Mucosa of stomach (tissue), 1 donor: ENCODE measurements at regions not wholly inside any gene's neighbourhood (a gene's known extent, or its start where the extent isn't known, plus 50 kb on each side); places are given as distances from the start of the nearest gene placed in this dataset.

ENCODE experiments used
- H3K27me3 ChIP-seq: one replicate; pipeline ENCODE4 v1.7.0; 2013; ENCODE audit warnings: mild to moderate bottlenecking, low read length; ENCODE audit not compliant: control insufficient read depth, insufficient read depth
- H3K36me3 ChIP-seq: one replicate; pipeline ENCODE4 v1.7.0; 2013; ENCODE audit warnings: low read length; ENCODE audit not compliant: control insufficient read depth, insufficient read depth
- H3K4me1 ChIP-seq: one replicate; pipeline ENCODE4 v1.7.0; 2013; ENCODE audit warnings: mild to moderate bottlenecking, low read length; ENCODE audit not compliant: control insufficient read depth, insufficient read depth
- H3K4me3 ChIP-seq: one replicate; pipeline ENCODE4 v1.7.0; 2013; ENCODE audit warnings: low read length
- H3K9ac ChIP-seq: one replicate; pipeline ENCODE4 v1.7.0; 2013; ENCODE audit warnings: mild to moderate bottlenecking, low read length, moderate library complexity
- H3K9me3 ChIP-seq: one replicate; pipeline ENCODE4 v1.7.0; 2013; ENCODE audit warnings: mild to moderate bottlenecking, low read length, moderate library complexity; ENCODE audit not compliant: control insufficient read depth
- donor health status: Pancreatic carcinoma.

DNA sequence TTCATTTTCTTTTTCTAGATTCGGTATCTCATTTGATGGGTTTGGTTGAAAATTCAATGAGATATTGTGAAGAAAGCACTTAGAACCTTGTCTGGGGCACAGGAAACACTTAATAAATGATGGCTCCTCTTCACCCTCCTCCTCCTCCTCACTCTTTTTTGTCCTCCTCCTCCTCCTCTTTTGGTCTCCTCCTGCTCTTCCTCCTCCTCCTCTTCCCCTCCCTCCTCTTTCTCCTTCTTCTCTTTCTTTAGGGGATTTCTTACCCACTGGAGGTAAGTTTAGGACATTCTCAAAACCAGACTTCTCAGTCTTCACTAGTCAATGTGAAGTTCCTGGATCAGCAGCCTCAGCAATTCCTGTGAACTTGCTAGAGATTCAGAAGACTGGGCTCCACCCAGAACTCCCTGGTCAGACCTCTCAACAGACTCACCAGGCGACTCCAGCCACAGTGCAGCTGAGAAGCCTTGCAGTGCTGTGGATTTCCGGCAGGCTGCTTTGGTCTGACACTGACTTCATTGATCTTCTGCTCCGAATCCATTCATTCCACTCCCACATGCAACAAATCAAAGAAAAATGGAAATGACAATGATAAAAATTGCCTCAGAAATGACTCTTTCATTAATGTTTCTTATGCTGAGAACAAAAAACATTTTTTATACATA, 368.6 kb upstream of the B3GAT1 start:
- Histone ChIP-seq H3K9ac (no peak overlapping the region), H3K4me3 (no peak overlapping the region), H3K27me3 (no peaks in the 10 kb centered on the region), H3K9me3 (no peaks in the 10 kb centered on the region), H3K4me1 (no peaks in the 10 kb centered on the region), H3K36me3 (no peaks in the 10 kb centered on the region)

- no peaks in the 10 kb centered on the region for H3K9me3 ChIP-seq
- H3K36me3 ChIP-seq: no peaks in the 10 kb centered on the region
- no peak overlapping the region for H3K9ac ChIP-seq
- H3K4me3 ChIP-seq: no peak overlapping the region
- no peaks in the 10 kb centered on the region for H3K4me1 ChIP-seq
- H3K27me3 ChIP-seq: no peaks in the 10 kb centered on the region
Observed at GRCh38 chr11:134779179-134779578, 367.1 kb upstream of the B3GAT1 start.

DNA sequence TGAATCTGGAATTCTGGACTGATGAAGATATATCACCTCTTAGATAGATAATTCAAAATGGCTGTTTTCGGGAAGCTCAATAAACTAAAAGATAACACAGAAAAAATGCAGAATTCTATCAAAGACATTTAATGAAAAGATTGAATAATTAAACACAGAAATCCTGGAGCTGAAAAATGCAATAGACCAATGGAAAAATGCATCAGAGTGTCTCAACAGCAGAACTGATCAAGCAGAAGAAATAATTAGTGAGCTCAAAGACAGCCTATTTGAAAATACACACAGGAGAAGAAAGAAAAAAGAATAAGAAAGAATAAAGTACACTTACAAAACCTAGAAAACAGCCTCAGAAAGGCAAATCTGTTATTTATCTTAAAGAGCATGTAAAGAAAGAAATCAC, 356.4 kb upstream of the B3GAT1 start:
- H3K36me3 ChIP-seq: no peaks in the 10 kb centered on the region
- no peaks in the 10 kb centered on the region for H3K4me1 ChIP-seq
- H3K27me3 ChIP-seq: no peaks in the 10 kb centered on the region
- H3K9ac ChIP-seq: no peak overlapping the region
- no peak overlapping the region for H3K4me3 ChIP-seq
- H3K9me3 ChIP-seq: no peaks in the 10 kb centered on the region

DNA sequence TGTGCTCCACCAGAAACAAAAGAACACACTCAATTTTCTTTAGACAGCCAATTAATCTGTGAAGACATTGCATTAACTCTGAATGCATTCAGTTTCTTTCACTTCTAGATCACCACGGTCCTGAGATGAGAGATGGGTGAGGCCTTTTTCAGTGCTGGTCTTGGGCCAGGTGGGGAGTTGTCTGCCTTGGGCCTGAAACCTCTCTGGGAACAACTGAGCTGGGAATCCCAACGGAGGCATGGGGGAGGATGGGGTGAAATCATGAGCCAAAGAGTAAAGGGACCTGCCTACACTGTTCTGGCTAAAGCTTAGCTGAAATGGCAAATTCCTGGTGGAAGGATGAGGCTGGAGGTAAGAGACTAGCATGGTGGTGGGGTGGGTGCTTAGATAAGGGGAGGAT, 353.5 kb upstream of the B3GAT1 start:
- Histone ChIP-seq H3K4me3 (no peak overlapping the region), H3K9me3 (no peaks in the 10 kb centered on the region), H3K36me3 (no peaks in the 10 kb centered on the region), H3K27me3 (no peaks in the 10 kb centered on the region), H3K9ac (no peak overlapping the region), H3K4me1 (no peaks in the 10 kb centered on the region)

DNA sequence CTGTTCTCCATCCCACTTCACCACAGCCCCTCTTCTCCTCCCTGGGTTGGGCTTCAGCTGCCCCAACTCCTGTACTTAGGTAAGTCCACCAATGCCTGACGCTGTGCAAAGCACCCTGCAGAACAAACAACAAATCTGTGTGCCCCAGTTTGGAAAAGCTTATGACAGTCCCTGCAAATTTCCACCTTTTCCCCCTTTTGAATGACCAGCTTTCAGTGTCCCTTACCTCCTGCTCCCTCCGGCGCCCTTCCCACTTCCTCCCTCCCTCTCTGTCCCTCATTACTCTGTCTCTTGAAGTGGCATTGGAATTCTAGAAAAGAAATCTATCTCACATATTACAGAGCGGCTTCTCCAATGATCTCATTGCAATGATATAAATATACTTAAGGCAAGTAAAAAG, 352.9 kb upstream of the B3GAT1 start:
- Histone ChIP-seq H3K36me3 (no peaks in the 10 kb centered on the region), H3K4me1 (no peaks in the 10 kb centered on the region), H3K27me3 (no peaks in the 10 kb centered on the region), H3K4me3 (no peak overlapping the region), H3K9me3 (no peaks in the 10 kb centered on the region), H3K9ac (no peak overlapping the region)

- Histone ChIP-seq H3K4me1 (no peaks in the 10 kb centered on the region), H3K9me3 (no peaks in the 10 kb centered on the region), H3K9ac (no peak overlapping the region), H3K27me3 (no peaks in the 10 kb centered on the region), H3K36me3 (no peaks in the 10 kb centered on the region), H3K4me3 (no peak overlapping the region)
Observed at GRCh38 chr11:134764367-134764766, 352.3 kb upstream of the B3GAT1 start.

GRCh38 chr11:134763030-134763388, 351.0 kb upstream of the B3GAT1 start:
- Histone ChIP-seq H3K9ac (no peak overlapping the region), H3K4me3 (no peak overlapping the region), H3K27me3 (no peaks in the 10 kb centered on the region), H3K4me1 (no peaks in the 10 kb centered on the region), H3K9me3 (no peaks in the 10 kb centered on the region), H3K36me3 (no peaks in the 10 kb centered on the region)

DNA sequence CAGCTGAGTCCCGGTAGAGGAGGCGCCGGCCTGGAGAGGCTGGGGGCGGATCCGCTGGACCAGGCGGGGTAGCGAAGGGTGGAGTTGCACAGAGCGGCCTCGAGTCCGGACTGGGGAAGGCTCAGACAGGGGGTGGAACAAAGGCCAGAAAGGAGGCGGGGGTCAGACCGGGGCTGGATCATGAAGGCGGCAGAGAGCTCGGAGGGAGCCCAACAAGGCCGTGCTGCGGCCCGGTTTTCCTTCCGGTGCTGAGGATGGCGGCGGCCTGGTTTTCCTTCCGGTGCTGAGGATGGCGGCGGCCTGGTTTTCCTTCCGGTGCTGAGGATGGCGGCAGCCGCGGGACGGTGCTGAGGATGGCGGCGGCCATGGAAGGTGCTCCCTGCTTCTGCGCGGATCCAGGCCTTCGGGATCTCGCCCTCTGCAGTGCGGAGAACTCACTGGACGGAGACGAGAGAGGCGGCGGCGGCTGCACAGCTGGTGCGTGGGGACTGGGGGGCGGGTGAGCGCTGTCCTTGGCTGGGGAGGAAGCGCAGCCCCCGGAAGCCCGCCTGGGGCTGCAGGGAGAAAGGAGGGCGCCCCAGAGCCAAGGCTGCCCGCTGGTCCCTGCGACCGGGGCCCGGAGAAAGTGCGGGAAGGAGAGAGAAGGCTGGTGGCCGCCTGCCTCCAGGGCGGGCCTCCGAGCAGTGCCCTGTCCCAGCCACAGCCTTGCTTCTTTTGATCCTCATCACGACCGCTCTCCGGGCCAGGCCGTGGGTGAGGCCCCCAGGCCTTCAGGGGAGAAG, 350.4 kb upstream of the B3GAT1 start:
- no peaks in the 10 kb centered on the region for H3K4me1 ChIP-seq
- H3K4me3 ChIP-seq: no peak overlapping the region
- no peaks in the 10 kb centered on the region for H3K9me3 ChIP-seq
- H3K36me3 ChIP-seq: no peaks in the 10 kb centered on the region
- no peaks in the 10 kb centered on the region for H3K27me3 ChIP-seq
- H3K9ac ChIP-seq: no peak overlapping the region

DNA sequence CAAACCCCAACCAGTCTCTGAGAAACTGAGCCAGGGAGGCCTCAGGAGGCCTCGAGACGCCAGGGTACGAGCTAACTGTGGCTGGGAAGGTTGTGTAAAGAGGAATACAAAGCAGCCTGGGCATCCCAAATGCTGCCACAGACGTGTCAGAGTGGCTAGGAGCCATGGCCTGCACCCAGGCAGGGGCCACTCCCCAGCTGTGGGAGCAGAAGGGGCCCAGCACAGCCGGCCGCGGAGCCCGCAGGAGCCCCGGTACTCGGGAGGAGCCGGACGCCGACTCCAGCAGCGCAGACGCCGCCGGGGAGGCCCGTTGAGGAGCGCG, 349.8 kb upstream of the B3GAT1 start:
- no peaks in the 10 kb centered on the region for H3K9me3 ChIP-seq
- H3K27me3 ChIP-seq: no peaks in the 10 kb centered on the region
- no peak overlapping the region for H3K9ac ChIP-seq
- H3K4me1 ChIP-seq: no peaks in the 10 kb centered on the region
- no peak overlapping the region for H3K4me3 ChIP-seq
- H3K36me3 ChIP-seq: no peaks in the 10 kb centered on the region

DNA sequence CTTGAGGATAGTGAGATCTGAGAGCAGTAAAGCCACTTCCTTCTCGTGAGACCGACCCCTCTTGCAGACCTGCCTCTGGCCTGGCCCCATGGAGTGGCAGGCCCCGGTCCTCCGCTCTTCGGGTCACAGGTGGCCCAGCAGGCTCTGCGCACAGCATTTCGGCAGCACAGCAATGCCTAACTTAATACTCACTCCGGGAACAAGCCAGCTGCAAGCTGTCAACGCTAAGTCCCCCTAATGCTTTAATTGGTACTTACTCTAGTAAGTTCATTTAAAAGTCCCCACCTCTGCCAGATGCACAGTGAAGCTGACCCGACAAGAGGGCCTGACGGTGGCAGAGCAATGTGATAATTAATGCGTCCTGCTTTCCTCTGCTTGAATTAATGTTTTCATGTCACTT, 349.3 kb upstream of the B3GAT1 start:
- H3K4me1 ChIP-seq: no peaks in the 10 kb centered on the region
- H3K27me3 ChIP-seq: peaks cover 2% of the 10 kb centered on the region
- H3K9me3 ChIP-seq: no peaks in the 10 kb centered on the region
- H3K9ac ChIP-seq: no peak overlapping the region
- H3K36me3 ChIP-seq: no peaks in the 10 kb centered on the region
- no peak overlapping the region for H3K4me3 ChIP-seq

DNA sequence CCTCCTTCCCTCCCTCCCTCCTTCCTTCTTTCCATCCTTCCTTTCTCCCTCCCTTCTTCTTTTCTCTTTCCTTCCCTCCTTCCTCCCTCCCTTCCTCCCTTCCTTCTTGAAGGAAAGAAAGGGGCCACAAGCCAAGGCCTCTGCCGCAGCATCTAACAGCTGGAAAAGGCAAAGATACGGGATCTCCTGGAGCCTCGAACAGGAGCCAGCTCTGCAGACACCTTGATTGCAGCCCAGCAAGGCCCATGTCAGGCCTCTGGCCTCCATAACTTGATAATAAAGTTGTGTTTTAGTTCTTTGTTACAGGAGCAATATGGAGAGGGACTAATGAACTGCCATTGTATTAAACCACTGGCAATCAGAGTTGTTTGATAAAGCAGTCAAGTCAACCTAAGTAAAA, 348.9 kb upstream of the B3GAT1 start:
- no peaks in the 10 kb centered on the region for H3K4me1 ChIP-seq
- H3K9me3 ChIP-seq: no peaks in the 10 kb centered on the region
- peaks cover 6% of the 10 kb centered on the region for H3K27me3 ChIP-seq
- no peaks in the 10 kb centered on the region for H3K36me3 ChIP-seq
- no peak overlapping the region for H3K9ac ChIP-seq
- H3K4me3 ChIP-seq: no peak overlapping the region

DNA sequence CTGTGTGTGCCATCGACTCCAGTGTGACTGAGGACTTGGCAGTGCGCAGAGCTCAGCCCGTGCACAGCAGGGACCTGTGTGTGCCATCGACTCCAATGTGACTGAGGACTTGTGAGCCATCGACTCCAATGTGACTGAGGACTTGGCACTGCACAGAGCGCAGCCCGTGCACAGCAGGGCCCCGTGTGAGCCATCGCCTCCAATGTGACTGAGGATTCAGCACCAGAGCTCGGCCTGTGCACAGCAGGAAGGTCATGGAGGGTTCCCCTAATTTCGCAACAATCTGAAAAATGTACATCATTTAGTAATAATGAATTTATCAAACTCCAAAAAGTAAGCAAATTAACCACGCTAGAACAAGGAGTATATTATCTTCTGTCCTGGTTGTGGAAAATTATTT, 348.3 kb upstream of the B3GAT1 start:
- Histone ChIP-seq H3K27me3 (peaks cover 7% of the 10 kb centered on the region), H3K9ac (no peak overlapping the region), H3K4me1 (no peaks in the 10 kb centered on the region), H3K9me3 (no peaks in the 10 kb centered on the region), H3K36me3 (no peaks in the 10 kb centered on the region), H3K4me3 (no peak overlapping the region)

DNA sequence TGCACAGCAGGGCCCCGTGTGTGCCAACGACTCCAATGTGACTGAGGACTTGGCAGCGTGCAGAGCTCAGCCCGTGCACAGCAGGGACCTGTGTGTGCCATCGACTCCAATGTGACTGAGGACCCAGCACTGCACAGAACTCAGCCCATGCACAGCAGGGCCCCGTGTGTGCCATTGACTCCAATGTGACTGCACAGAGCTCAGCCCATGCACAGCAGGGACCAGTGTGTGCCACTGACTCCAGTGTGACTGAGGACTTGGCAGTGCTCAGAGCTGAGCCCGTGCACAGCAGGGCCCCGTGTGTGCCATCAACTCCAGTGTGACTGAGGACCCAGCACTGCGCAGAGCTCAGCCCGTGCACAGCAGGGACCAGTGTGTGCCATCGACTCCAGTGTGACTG, 347.8 kb upstream of the B3GAT1 start:
- H3K9ac ChIP-seq: no peak overlapping the region
- no peaks in the 10 kb centered on the region for H3K9me3 ChIP-seq
- no peaks in the 10 kb centered on the region for H3K36me3 ChIP-seq
- H3K4me1 ChIP-seq: no peaks in the 10 kb centered on the region
- H3K27me3 ChIP-seq: peaks cover 7% of the 10 kb centered on the region
- H3K4me3 ChIP-seq: no peak overlapping the region
